ENCODE measurements at regions not wholly inside any gene's neighbourhood (a gene's known extent, or its start where the extent isn't known, plus 50 kb on each side); places are given as distances from the start of the nearest gene placed in this dataset.

DNA sequence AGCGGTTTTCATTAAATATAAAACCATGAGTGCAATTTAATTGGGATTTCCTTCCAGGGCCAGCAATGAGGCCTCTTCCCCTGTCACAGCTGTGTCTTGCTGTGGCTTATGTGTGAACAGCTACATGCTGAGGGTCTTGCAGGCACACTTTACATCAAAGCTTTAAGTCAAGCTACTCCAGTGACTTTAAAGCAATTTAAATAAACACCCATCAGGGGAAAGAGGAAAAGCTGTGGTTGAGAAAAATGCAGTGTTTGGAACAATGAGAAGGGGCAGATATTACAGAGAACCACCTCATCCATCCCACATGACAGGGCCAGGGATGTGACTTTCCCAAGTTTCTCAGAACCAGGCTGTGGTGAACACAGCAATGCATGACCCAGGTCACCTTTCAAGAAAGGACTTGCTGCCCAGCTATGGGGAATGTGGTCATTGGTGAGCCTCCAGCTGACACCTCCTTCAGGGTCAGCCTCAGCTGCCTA is 115.9 kb upstream of the LPAR1 start:
- no peak for TF ChIP-seq POLR2AphosphoS5 (IDR thresholded peaks at IDR 0.05)
- TF ChIP-seq POLR2A (IDR thresholded peaks at IDR 0.05): no peak
- TF ChIP-seq, protein P1, sequence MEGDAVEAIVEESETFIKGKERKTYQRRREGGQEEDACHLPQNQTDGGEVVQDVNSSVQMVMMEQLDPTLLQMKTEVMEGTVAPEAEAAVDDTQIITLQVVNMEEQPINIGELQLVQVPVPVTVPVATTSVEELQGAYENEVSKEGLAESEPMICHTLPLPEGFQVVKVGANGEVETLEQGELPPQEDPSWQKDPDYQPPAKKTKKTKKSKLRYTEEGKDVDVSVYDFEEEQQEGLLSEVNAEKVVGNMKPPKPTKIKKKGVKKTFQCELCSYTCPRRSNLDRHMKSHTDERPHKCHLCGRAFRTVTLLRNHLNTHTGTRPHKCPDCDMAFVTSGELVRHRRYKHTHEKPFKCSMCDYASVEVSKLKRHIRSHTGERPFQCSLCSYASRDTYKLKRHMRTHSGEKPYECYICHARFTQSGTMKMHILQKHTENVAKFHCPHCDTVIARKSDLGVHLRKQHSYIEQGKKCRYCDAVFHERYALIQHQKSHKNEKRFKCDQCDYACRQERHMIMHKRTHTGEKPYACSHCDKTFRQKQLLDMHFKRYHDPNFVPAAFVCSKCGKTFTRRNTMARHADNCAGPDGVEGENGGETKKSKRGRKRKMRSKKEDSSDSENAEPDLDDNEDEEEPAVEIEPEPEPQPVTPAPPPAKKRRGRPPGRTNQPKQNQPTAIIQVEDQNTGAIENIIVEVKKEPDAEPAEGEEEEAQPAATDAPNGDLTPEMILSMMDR (IDR thresholded peaks at IDR 0.05): no peak
- no peak for TF ChIP-seq EP300 (IDR thresholded peaks at IDR 0.05; ENCODE audit: low read depth)

All from transverse colon (tissue), 4 donors.